Neutrophil (primary cell): ENCODE measurements at regions not wholly inside any gene's neighbourhood (a gene's known extent, or its start where the extent isn't known, plus 50 kb on each side); places are given as distances from the start of the nearest gene placed in this dataset.
A peak's percentile ranks its signal among the peaks of the same experiment; 100 is the strongest.

ENCODE experiments used
- H3K27ac ChIP-seq: fragments of 200-600 bp; sonication (generic); 2 replicates; pipeline ENCODE4 v1.5.1; 2016; ENCODE audit warnings: mild to moderate bottlenecking, moderate library complexity
- H3K27me3 ChIP-seq: fragments of 200-600 bp; sonication (generic); 2 replicates; pipeline ENCODE4 v1.6.0; 2016; ENCODE audit warnings: mild to moderate bottlenecking
- H3K36me3 ChIP-seq: fragments of 200-600 bp; sonication (generic); 2 replicates; pipeline ENCODE4 v1.5.1; 2017
- H3K4me1 ChIP-seq, 2 experiments: fragments of 200-600 bp in 1 of 2; sonication (generic) in 1 of 2; 1 replicate in 1 of 2; 2 replicates in 1 of 2; pipeline versions ENCODE4 v1.5.1 to v1.6.1; 2013 to 2016; ENCODE audit warnings: low read depth in 1 of 2, low read length in 1 of 2, mild to moderate bottlenecking in 1 of 2, moderate library complexity in 1 of 2; ENCODE audit not compliant: control insufficient read depth in 1 of 2, insufficient read depth in 1 of 2
- H3K4me3 ChIP-seq, 2 experiments: fragments of 200-600 bp in 1 of 2; sonication (generic) in 1 of 2; 1 replicate in 1 of 2; 2 replicates in 1 of 2; pipeline ENCODE4 v1.5.1; 2013 to 2016; ENCODE audit warnings: low read depth in 1 of 2, low read length in 1 of 2, mild to moderate bottlenecking in 1 of 2, moderate library complexity in 1 of 2
- H3K9me3 ChIP-seq: fragments of 200-600 bp; sonication (generic); 2 replicates; pipeline ENCODE4 v1.5.1; 2016
- TF ChIP-seq, protein P1 (sequence below): fragments of 200-600 bp; sonication (generic); IDR thresholded peaks from 2 replicates; pipeline ENCODE4 v1.5.1; 2016; ENCODE audit warnings: antibody characterized with exemption

DNA sequence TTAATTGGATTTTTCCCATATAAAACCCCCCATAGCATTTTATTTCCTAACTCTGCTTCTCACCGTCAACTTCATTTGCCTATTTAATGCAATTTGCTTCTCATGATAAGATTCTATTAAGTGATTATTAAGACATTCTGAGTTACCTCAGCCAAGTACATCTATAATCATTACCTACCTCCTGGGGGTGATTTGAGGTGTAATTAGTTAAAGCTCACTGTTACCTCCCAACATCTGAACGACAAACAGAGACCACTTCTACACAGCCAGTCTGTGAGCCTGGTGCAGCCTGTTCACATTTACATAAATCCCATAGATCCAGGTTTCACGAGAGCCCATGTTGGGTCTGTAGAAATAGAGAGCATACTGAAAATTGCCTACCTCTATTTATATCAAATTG lies 65.7 kb upstream of the SSX2IP start:
- Histone ChIP-seq H3K9me3 (no peaks in the 10 kb centered on the region), H3K36me3 (no peaks in the 10 kb centered on the region), H3K27me3 (peaks cover 15% of the 10 kb centered on the region), H3K27ac (no peak overlapping the region), H3K4me3 (no peak overlapping the region), H3K4me1 (peaks cover 4% of the 10 kb centered on the region in 2 experiments)
- TF ChIP-seq, protein P1, sequence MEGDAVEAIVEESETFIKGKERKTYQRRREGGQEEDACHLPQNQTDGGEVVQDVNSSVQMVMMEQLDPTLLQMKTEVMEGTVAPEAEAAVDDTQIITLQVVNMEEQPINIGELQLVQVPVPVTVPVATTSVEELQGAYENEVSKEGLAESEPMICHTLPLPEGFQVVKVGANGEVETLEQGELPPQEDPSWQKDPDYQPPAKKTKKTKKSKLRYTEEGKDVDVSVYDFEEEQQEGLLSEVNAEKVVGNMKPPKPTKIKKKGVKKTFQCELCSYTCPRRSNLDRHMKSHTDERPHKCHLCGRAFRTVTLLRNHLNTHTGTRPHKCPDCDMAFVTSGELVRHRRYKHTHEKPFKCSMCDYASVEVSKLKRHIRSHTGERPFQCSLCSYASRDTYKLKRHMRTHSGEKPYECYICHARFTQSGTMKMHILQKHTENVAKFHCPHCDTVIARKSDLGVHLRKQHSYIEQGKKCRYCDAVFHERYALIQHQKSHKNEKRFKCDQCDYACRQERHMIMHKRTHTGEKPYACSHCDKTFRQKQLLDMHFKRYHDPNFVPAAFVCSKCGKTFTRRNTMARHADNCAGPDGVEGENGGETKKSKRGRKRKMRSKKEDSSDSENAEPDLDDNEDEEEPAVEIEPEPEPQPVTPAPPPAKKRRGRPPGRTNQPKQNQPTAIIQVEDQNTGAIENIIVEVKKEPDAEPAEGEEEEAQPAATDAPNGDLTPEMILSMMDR: no peak

DNA sequence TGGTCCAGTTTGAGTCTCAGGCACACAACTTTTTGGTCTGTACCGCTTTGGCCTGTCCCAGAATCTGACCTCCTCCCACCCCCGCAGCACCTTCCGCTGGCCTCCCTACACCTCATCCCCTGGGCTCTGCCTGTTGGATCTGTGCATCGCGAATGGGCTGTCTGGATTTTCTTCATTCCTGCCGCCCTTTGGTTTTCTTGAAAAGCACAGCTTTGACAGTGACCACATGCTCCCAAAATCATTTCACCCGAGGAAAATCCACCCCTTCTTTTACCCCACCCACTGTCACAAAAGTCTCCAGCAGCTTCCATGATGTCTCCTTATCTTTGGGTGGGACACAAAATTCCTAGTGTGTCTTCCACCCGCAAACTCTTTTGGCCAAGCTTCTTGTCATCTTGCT lies 65.0 kb upstream of the SSX2IP start:
- Histone ChIP-seq H3K9me3 (no peaks in the 10 kb centered on the region), H3K4me3 (no peak overlapping the region), H3K36me3 (no peaks in the 10 kb centered on the region), H3K27ac (no peak overlapping the region), H3K4me1 (peaks cover 4% of the 10 kb centered on the region in 2 experiments), H3K27me3 (peaks cover 18% of the 10 kb centered on the region)
- TF ChIP-seq, protein P1: no peak

DNA sequence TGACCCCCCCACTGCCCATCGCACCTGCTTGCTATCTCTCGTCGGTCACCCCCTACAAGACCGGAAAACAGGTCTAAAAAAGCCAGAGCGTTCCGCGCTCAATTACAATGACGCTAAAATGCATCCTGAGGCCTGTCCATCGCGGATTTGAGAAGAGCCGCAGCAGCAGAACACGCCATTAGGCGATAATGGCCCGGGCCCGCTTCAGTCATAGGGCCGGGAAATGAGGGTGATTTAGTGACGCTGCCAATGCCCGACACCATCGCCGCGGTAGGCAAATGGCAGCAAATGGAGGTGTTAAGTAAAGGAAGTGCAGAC lies 64.1 kb upstream of the SSX2IP start:
- Histone ChIP-seq H3K9me3 (no peaks in the 10 kb centered on the region), H3K27ac (no peak overlapping the region), H3K27me3 (peaks cover 20% of the 10 kb centered on the region), H3K4me3 (no peak overlapping the region), H3K4me1 (peaks cover 3 to 4% of the 10 kb centered on the region in 2 experiments), H3K36me3 (no peaks in the 10 kb centered on the region)
- TF ChIP-seq, protein P1: no peak

DNA sequence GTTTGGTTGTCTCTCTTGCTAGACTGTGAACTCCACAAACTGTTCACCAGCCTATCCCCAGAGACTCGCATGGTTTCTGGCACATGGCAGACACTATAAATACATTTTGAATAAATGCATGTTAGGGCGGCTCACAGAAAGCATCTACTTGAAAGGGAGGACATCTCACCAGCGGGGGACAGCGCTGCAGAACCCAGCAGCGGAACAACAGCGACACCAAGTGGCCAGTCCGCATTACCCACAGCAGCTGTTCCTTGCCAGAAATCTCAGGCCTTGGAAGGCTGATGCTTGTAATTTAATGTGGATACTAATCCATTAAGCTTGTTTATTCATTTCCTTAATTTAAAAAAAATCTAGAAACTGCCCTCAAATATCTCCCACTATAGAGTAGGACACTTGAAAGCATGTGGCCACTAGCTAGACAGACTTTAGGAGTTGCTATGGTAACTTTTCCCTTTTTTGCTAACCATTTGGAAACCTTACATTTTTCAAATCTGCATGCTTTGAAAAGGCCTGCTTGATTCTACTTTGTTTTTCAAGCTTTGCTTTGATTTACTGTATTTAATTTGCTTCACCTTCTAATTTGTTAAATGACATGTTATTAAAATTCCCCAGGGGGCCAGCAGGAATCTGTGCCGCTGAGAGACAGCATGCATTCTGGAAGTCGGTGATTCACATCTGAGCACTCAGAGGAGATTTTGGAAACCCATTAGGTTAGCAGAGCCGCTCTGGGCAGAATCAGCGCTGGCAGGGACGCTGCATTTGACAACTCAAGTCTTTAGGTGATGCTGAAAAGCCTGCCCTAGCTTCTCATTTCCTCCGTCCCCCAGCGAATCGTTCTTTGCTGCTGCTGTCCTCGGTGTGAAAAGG lies 63.5 kb upstream of the SSX2IP start:
- no peaks in the 10 kb centered on the region for H3K9me3 ChIP-seq

DNA sequence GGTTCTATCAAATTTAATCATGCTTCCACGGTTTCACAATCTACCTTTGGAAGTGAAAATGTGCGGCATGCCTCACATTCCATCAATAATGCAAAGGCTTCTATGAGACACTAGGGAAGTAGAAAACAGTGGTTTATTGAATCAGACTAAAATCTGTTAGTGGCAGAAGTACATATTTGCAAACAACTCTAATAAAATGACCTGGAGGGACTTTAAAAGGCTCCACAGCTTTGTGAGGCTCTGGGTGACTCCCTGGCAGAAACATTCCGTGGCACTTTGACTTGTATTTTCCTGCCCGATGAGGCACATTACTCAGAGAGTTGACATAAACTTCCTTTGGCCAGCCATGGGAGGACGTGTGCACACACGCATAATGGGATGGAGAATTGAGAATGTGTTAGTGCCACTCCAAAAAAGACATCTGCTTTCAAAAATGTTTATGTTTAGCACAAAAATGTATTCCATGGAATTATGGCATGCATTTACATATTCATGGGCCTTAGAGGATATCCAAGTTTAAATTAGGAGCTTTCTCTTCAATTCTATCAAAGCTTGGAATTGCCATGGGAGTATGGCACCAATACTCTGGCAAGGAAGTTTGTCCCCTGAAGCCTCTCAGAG lies 60.0 kb upstream of the SSX2IP start:
- TF ChIP-seq, protein P1: no peak
- Histone ChIP-seq H3K4me3 (no peak overlapping the region), H3K27ac (no peak overlapping the region)

More for the DNA sequence above, 63.5 kb upstream of the SSX2IP start:
- Histone ChIP-seq H3K4me1 (no peaks in the 10 kb centered on the region), H3K36me3 (no peaks in the 10 kb centered on the region), H3K4me3 (no peak overlapping the region), H3K27me3 (peaks cover 19% of the 10 kb centered on the region), H3K27ac (no peak overlapping the region)
- TF ChIP-seq, protein P1: peak; percentile 19

More for the DNA sequence above, 60.0 kb upstream of the SSX2IP start:
- Histone ChIP-seq H3K36me3 (no peaks in the 10 kb centered on the region), H3K9me3 (no peaks in the 10 kb centered on the region), H3K4me1 (no peaks in the 10 kb centered on the region), H3K27me3 (peaks cover 16% of the 10 kb centered on the region)
